Activated CD4-positive, CD25-positive, alpha-beta regulatory T cell treated with anti-CD3 and anti-CD28 coated beads, Interleukin-2, amount 50 U/mL, for 72 hours (primary cell): ENCODE measurements at regions not wholly inside any gene's neighbourhood (a gene's known extent, or its start where the extent isn't known, plus 50 kb on each side); places are given as distances from the start of the nearest gene placed in this dataset.
"Not testable (repeated sequence)": the region's sequence is repeated elsewhere in the genome, so short reads cannot be mapped to it uniquely, and the experiment has no call there.

ENCODE experiments used
- DNase-seq: peaks from one replicate; pipeline ENCODE4 v3.0.0; 2021

DNA sequence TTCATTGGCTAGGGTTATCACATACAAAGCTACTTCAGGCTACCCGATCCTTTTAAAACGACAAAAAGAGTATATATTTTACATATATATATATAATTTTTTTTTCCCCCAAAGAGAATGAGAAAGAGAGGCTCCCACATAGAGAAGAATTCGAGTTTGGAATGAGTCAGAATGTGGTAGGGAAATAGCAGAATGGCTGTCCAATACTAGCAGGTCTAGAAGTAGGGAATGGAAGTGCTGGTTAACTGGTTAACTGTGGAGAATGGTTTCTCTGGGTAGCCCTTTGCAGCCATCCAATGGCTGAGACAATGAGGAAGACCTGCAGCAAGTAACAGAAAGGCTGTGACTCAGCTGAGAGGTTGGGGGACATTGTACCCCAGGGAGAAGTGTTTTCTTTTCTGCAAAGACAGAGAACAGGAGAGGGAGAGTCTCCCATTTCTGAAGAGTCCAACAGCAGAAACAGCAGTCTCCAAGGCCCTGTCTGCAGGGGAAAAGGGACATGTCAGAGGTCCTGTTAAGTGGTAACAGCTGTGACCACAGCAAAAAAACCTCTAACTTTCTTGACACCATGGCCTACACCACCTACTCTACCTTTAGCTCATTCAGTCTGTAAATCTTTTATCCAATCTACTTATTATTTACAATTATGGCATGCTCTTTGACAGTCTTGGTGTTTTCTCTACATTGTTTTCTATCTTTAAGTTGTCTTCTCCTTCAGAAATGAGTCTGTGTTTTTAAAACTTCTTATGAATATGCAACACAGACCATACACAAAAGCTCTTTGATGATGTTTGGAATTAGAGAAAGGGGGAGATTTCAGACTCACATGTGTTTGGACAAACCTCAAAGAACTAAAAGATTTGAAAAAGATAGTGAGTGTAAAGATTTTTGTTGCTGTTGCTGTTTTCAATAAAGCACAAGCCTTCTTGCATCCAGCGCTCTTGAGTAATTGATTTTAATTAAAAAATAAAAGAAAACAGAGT, 116.1 kb upstream of the SLC7A14 start:
- no peak for DNase-seq

GRCh38 chr3:170700054-170700404, 114.2 kb upstream of the SLC7A14 start:
- DNase-seq, result no peak

- DNase-seq, result no peak
Measured at GRCh38 chr3:170699158-170700053, 113.5 kb upstream of the SLC7A14 start.

DNA sequence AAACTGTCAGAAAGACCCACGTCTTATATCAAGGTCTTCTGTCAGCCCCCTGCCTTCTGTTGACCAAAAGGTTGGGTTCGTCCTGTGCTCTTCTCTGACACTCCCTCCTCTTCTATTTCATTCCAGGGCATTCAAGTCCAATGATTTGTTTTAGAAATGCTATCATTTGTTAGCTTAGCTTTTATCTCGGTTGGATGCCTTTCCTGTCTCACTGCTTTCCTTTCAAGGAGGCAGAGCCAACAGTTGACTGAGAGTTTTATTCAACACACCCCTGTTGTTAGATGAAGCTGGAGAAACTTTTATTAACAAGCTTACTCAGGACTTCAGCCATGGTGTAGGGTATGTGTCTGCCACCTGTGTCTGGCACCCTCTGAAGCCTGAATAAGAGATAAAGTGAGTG, 112.0 kb upstream of the SLC7A14 start:
- DNase-seq, result no peak

DNA sequence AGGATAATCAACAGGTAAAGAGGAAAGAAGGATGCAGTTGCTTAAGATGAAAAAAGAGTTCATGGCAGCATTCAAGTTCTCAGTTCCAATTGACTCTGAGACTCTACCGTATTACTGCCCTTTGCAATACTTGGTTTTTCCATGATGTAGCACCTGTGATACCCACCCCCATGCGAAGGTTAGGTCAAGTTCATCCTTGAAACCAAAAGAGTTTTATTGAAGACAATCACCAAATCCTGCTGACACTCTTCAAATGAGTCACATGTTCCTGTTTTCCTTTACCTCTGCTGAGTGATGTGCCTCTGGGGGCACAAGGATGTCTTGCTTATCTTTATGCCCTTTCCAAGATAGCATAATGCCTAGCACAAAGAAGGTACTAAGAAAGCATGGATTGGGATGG, 111.3 kb upstream of the SLC7A14 start:
- DNase-seq, result no peak

GRCh38 chr3:170695486-170696064, 109.7 kb upstream of the SLC7A14 start:
- DNase-seq, result no peak

DNA sequence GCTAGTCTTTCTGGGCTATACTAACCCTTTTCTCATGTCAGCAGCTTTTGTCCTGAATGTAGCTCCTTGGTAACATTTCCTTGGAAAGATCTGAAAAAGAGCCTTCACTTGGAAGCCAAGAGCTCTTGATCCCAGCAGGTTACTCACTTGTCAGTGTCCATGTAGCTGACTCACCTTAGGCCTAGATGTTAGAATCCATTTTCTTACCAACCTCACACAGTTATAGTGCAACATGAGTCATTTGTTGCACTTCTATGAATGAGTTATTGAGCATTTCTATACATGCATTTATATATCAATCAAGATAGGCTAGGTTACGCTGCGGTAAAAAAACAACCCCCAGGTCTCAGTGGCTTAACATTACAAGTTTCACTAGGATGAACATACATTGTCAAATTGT, 106.8 kb upstream of the SLC7A14 start:
- DNase-seq, result no peak

- no peak for DNase-seq
Measured at GRCh38 chr3:170690661-170690981, 104.7 kb upstream of the SLC7A14 start.

GRCh38 chr3:170689893-170690660, 104.2 kb upstream of the SLC7A14 start:
- DNase-seq, result peak; percentile 43

GRCh38 chr3:170689296-170689829, 103.5 kb upstream of the SLC7A14 start:
- DNase-seq, result no peak

GRCh38 chr3:170688222-170688621, 102.3 kb upstream of the SLC7A14 start:
- not testable (repeated sequence) for DNase-seq

- DNase-seq, result no peak
Measured at GRCh38 chr3:170680593-170680992, 94.7 kb upstream of the SLC7A14 start.

- no peak for DNase-seq
Measured at GRCh38 chr3:170679190-170679589, 93.3 kb upstream of the SLC7A14 start.

- DNase-seq, result no peak
Measured at GRCh38 chr3:170670504-170670903, 84.6 kb upstream of the SLC7A14 start.

DNA sequence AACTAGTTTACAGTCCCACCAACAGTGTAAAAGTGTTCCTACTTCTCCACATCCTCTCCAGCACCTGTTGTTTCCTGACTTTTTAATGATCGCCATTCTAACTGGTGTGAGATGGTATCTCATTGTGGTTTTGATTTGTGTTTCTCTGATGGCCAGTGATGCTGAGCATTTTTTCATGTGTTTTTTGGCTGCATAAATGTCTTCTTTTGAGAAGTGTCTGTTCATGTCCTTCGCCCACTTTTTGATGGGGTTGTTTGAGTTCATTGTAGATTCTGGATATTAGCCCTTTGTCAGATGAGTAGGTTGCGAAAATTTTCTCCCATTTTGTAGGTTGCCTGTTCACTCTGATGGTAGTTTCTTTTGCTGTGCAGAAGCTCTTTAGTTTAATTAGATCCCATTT, 77.1 kb upstream of the SLC7A14 start:
- not testable (repeated sequence) for DNase-seq

DNA sequence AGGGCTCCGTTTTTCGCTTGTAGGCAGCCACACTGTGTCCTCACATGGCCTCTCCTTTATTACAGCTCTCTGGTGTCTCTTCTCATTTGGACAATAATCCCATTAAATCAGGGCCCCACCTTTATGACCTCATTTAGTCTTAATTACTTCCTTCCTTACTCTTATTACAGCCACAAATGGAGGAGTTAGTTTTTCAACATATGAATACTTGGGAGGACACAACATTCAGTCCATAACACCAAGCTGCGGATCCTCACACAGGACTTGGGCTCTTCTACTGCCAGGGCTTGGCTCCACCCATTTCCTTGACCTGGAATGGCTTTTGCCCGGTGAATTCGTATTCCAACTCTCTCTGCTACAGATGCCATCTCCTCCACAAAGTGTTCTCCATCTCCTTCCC, 74.3 kb upstream of the SLC7A14 start:
- DNase-seq, result no peak

- DNase-seq, result no peak
Measured at GRCh38 chr3:170657312-170657711, 71.4 kb upstream of the SLC7A14 start.

DNA sequence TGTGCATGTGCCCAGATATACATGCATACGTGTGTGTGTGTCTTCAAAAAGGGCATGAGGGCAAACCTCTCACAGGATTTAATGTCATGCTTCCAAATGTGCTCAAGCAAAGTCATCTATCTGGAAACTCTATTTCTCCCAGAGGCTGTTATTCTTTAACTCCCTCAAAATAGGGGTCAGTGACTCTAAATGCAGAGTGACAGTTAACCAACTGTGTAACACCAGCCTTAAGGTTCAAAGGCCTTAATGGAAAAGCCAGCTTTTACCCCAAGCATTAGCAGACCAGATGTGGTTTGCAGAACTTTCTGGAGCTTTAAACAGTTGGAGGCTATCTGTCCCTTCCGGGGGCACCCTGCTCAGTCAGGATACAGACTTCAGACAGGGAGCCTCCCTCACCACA, 70.4 kb upstream of the SLC7A14 start:
- DNase-seq, result no peak

GRCh38 chr3:170653801-170654200, 67.9 kb upstream of the SLC7A14 start:
- DNase-seq, result no peak

- no peak for DNase-seq
Measured at GRCh38 chr3:170651260-170651845, 65.5 kb upstream of the SLC7A14 start.

DNA sequence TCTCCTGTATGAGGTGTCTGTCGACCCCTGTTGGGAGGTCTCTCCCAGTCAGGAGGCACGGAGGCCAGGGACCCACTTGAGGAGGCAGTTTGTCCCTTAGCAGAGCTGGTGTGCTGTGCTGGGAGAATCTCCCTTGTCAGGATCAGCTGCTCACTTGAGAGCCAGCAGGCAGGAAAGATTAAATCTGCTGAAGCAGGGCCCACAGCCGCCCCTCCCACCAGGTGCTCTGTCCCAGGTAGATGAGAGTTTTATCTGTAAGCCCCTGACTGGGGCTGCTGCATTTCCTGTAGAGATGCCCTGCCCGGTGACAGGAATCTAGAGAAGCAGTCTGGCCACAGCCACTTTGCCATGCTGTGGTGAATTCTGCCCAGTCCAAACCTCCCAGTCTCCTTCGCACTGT, 64.7 kb upstream of the SLC7A14 start:
- not testable (repeated sequence) for DNase-seq

DNA sequence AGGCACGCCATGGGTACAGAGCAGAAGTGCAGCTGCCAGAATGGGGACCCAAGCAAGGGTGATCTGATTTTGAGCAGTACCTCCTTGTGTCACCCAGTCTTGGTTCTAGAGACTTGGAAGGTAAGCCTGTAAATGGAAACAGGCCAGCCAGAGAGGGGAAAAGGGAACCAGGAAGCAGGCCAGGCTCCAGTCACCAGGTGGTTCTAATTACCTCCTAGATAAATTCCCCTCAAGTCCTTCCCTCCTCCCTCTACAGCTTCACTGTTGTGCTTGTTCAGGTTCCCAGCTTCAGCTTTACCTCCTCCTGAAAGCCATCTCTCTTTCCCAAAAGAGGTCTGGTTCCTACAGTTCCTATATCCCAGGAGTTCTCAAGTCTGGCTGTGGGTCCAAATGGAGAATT, 58.8 kb upstream of the SLC7A14 start:
- no peak for DNase-seq
